ENCODE measurements at regions not wholly inside any gene's neighbourhood (a gene's known extent, or its start where the extent isn't known, plus 50 kb on each side); places are given as distances from the start of the nearest gene placed in this dataset.

DNA sequence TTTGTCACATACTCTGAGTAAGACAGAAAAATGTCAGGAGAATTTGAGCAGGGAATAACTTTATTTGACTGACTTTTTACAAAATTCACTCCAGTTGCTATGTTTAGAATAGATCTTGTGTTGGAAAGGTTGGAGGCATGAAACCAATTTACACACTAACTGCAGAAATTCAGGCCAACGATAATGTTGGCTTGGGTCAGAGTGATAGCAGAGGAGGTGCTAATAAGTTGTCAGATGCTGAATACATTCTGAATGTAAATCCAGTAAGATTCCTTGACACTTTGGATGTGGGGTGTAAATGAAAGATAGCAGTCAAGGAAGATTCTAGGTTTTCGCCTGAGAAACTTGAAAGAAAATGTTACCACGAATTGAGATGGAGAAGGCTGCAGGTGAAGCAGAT is 502.5 kb upstream of the GHITM start:
- Histone ChIP-seq H3K27me3 (ENCODE audit: control insufficient read depth in 3 of 3, insufficient read depth in 3 of 3, low read depth in 1 of 3, low read length in 3 of 3) (no peaks in the 10 kb centered on the region), H3K4me1 (ENCODE audit: control insufficient read depth in 2 of 2, insufficient read depth in 1 of 2, low read depth in 1 of 2, low read length in 2 of 2) (peaks cover 7 to 16% of the 10 kb centered on the region in 2 donors), H4K91ac (ENCODE audit: low read depth, low read length, poor library complexity) (no peak overlapping the region), H3K4ac (ENCODE audit: low read length) (no peak overlapping the region), H3K23ac (ENCODE audit: low read depth, low read length, poor library complexity) (no peak overlapping the region), H2BK12ac (ENCODE audit: low read length) (no peak overlapping the region), H3K79me1 (ENCODE audit: low read depth, low read length) (no peaks in the 10 kb centered on the region), H4K8ac (ENCODE audit: low read depth, low read length) (no peak overlapping the region), H3K4me2 (ENCODE audit: insufficient read depth, low read length, poor library complexity, severe bottlenecking) (no peak overlapping the region), H2BK15ac (ENCODE audit: low read length) (no peak overlapping the region), H2BK120ac (ENCODE audit: low read depth, low read length) (no peak overlapping the region), H3K14ac (ENCODE audit: low read length) (no peak overlapping the region), H3K18ac (ENCODE audit: low read length) (no peak overlapping the region), H3K4me3 (ENCODE audit: low read length in 2 of 2) (no peak overlapping the region), H3K27ac (replicated peaks; ENCODE audit: low read length) (no peak overlapping the region), H2BK5ac (ENCODE audit: low read length) (no peak overlapping the region), H2AK5ac (ENCODE audit: low read depth, low read length) (no peak overlapping the region), H3K9ac (ENCODE audit: low read depth, low read length, poor library complexity) (no peak overlapping the region), H3K36me3 (replicated peaks in 1 of 2; ENCODE audit: control insufficient read depth in 2 of 2, insufficient read depth in 2 of 2, low read length in 2 of 2) (no peaks in the 10 kb centered on the region), H3K9me3 (replicated peaks in 1 of 2; ENCODE audit: control insufficient read depth in 2 of 2, insufficient read depth in 1 of 2, low read depth in 1 of 2, low read length in 2 of 2) (no peaks in the 10 kb centered on the region), H2AFZ (ENCODE audit: low read length) (no peak overlapping the region)
- DNase-seq (ENCODE audit: low spot score) = no peak
- no CpG with 5 or more reads among the region's 3 CpGs for WGBS, 2 donors (ENCODE audit: extremely low coverage in 2 of 2, insufficient read length in 2 of 2, insufficient replicate concordance in 1 of 2)

DNA sequence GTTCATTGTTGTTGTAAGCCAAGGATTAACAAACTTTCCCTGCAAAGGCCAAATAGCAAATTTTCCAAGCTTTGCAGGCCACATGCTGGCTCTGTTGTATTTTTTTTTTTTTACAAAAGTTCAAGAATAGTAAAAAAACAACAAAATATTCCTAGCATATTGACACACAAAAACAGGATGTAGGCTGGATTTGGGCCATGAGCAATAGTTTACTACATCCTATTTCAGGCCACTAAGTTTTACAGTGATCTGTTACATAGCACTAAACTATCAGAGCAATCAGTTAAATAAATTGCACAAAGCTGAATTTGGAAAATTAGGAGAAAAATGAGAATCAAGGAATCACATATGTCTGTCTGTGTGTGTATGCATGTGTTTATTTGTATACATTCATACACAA is 491.8 kb upstream of the GHITM start:
- no peak overlapping the region for H3K27ac ChIP-seq (replicated peaks; ENCODE audit: low read length)
- H2BK15ac ChIP-seq (ENCODE audit: low read length) = no peak overlapping the region
- no peak overlapping the region for H3K4me3 ChIP-seq (ENCODE audit: low read length in 2 of 2)
- no peak overlapping the region for H2BK5ac ChIP-seq (ENCODE audit: low read length)
- no peak overlapping the region for H2BK12ac ChIP-seq (ENCODE audit: low read length)
- H3K36me3 ChIP-seq (replicated peaks in 1 of 2; ENCODE audit: control insufficient read depth in 2 of 2, insufficient read depth in 2 of 2, low read length in 2 of 2) = no peaks in the 10 kb centered on the region
- no peak overlapping the region for H3K4me2 ChIP-seq (ENCODE audit: insufficient read depth, low read length, poor library complexity, severe bottlenecking)
- H3K18ac ChIP-seq (ENCODE audit: low read length) = no peak overlapping the region
- DNase-seq (ENCODE audit: low spot score) = no peak
- no peak overlapping the region for H3K9ac ChIP-seq (ENCODE audit: low read depth, low read length, poor library complexity)
- no peak overlapping the region for H2AK5ac ChIP-seq (ENCODE audit: low read depth, low read length)
- H2AFZ ChIP-seq (ENCODE audit: low read length) = no peak overlapping the region
- no peak overlapping the region for H3K14ac ChIP-seq (ENCODE audit: low read length)
- no peaks in the 10 kb centered on the region for H3K9me3 ChIP-seq (replicated peaks in 1 of 2; ENCODE audit: control insufficient read depth in 2 of 2, insufficient read depth in 1 of 2, low read depth in 1 of 2, low read length in 2 of 2)
- peaks cover 0 to 2% of the 10 kb centered on the region in 2 donors for H3K4me1 ChIP-seq (ENCODE audit: control insufficient read depth in 2 of 2, insufficient read depth in 1 of 2, low read depth in 1 of 2, low read length in 2 of 2)
- no peak overlapping the region for H3K4ac ChIP-seq (ENCODE audit: low read length)
- H3K79me1 ChIP-seq (ENCODE audit: low read depth, low read length) = no peaks in the 10 kb centered on the region
- no peak overlapping the region for H4K8ac ChIP-seq (ENCODE audit: low read depth, low read length)
- H3K23ac ChIP-seq (ENCODE audit: low read depth, low read length, poor library complexity) = no peak overlapping the region
- no peaks in the 10 kb centered on the region for H3K27me3 ChIP-seq (ENCODE audit: control insufficient read depth in 3 of 3, insufficient read depth in 3 of 3, low read depth in 1 of 3, low read length in 3 of 3)
- no peak overlapping the region for H2BK120ac ChIP-seq (ENCODE audit: low read depth, low read length)
- no peak overlapping the region for H4K91ac ChIP-seq (ENCODE audit: low read depth, low read length, poor library complexity)

DNA sequence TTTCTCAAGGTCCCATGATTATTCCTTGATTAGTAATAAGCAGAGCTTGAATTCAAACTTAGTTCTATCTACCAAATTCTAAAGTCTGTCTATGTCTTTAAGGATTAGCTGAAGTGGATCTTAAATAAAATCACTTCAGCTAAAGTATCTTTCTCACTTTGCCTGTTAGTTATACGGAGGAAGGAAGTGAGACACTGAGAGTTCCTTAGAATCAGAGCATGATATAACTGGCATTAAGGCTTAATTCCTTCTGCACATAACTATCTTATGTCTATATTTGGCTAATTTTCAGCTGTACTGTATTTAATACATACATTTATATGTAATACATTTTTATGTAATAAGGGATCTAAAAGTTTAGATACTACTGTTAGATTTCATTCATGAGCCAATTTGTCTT is 491.1 kb upstream of the GHITM start:
- Histone ChIP-seq H3K18ac (ENCODE audit: low read length) (no peak overlapping the region), H4K91ac (ENCODE audit: low read depth, low read length, poor library complexity) (no peak overlapping the region), H3K9ac (ENCODE audit: low read depth, low read length, poor library complexity) (no peak overlapping the region), H3K4ac (ENCODE audit: low read length) (no peak overlapping the region), H2BK15ac (ENCODE audit: low read length) (no peak overlapping the region), H3K23ac (ENCODE audit: low read depth, low read length, poor library complexity) (no peak overlapping the region), H3K14ac (ENCODE audit: low read length) (no peak overlapping the region), H2AFZ (ENCODE audit: low read length) (no peak overlapping the region), H2BK12ac (ENCODE audit: low read length) (no peak overlapping the region), H3K27ac (replicated peaks; ENCODE audit: low read length) (no peak overlapping the region), H4K8ac (ENCODE audit: low read depth, low read length) (no peak overlapping the region), H2AK5ac (ENCODE audit: low read depth, low read length) (no peak overlapping the region), H3K9me3 (replicated peaks in 1 of 2; ENCODE audit: control insufficient read depth in 2 of 2, insufficient read depth in 1 of 2, low read depth in 1 of 2, low read length in 2 of 2) (no peaks in the 10 kb centered on the region), H3K4me1 (ENCODE audit: control insufficient read depth in 2 of 2, insufficient read depth in 1 of 2, low read depth in 1 of 2, low read length in 2 of 2) (peaks cover 0 to 2% of the 10 kb centered on the region in 2 donors), H3K4me2 (ENCODE audit: insufficient read depth, low read length, poor library complexity, severe bottlenecking) (no peak overlapping the region), H3K27me3 (ENCODE audit: control insufficient read depth in 3 of 3, insufficient read depth in 3 of 3, low read depth in 1 of 3, low read length in 3 of 3) (no peaks in the 10 kb centered on the region), H3K36me3 (replicated peaks in 1 of 2; ENCODE audit: control insufficient read depth in 2 of 2, insufficient read depth in 2 of 2, low read length in 2 of 2) (no peaks in the 10 kb centered on the region), H3K4me3 (ENCODE audit: low read length in 2 of 2) (no peak overlapping the region), H2BK120ac (ENCODE audit: low read depth, low read length) (no peak overlapping the region), H3K79me1 (ENCODE audit: low read depth, low read length) (no peaks in the 10 kb centered on the region), H2BK5ac (ENCODE audit: low read length) (no peak overlapping the region)
- DNase-seq (ENCODE audit: low spot score) = no peak
- no CpG with 5 or more reads among the region's 1 CpG for WGBS, 2 donors (ENCODE audit: extremely low coverage in 2 of 2, insufficient read length in 2 of 2, insufficient replicate concordance in 1 of 2)

DNA sequence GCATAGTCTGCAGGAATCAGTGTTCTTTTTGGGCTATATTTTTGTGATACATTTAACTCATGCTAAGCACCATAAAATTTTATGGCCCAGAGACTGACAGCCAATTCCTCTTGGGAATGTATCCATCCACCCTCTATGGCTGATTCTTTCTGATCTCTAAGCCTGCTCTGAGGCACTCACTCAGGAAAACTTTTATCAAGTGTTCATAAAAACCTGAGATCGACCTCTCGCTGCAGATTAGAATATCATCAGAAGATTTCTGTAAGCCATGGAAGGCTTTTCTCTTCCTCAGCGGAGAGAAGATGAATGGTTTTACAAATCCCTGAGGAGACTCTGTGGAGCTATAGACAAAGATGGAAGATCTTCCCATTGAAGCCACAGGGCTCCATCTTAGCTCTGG is 489.8 kb upstream of the GHITM start:
- no peak overlapping the region for H4K8ac ChIP-seq (ENCODE audit: low read depth, low read length)
- no peak overlapping the region for H3K9ac ChIP-seq (ENCODE audit: low read depth, low read length, poor library complexity)
- H2BK15ac ChIP-seq (ENCODE audit: low read length) = no peak overlapping the region
- no peak overlapping the region for H3K18ac ChIP-seq (ENCODE audit: low read length)
- no peaks in the 10 kb centered on the region for H3K27me3 ChIP-seq (ENCODE audit: control insufficient read depth in 3 of 3, insufficient read depth in 3 of 3, low read depth in 1 of 3, low read length in 3 of 3)
- H3K14ac ChIP-seq (ENCODE audit: low read length) = no peak overlapping the region
- DNase-seq (ENCODE audit: low spot score) = no peak
- no peak overlapping the region for H2AK5ac ChIP-seq (ENCODE audit: low read depth, low read length)
- no peaks in the 10 kb centered on the region for H3K79me1 ChIP-seq (ENCODE audit: low read depth, low read length)
- no peak overlapping the region for H3K23ac ChIP-seq (ENCODE audit: low read depth, low read length, poor library complexity)
- no peak overlapping the region for H3K4me3 ChIP-seq (ENCODE audit: low read length in 2 of 2)
- no peaks in the 10 kb centered on the region for H3K36me3 ChIP-seq (replicated peaks in 1 of 2; ENCODE audit: control insufficient read depth in 2 of 2, insufficient read depth in 2 of 2, low read length in 2 of 2)
- H4K91ac ChIP-seq (ENCODE audit: low read depth, low read length, poor library complexity) = no peak overlapping the region
- no peak overlapping the region for H3K4ac ChIP-seq (ENCODE audit: low read length)
- H3K4me1 ChIP-seq (ENCODE audit: control insufficient read depth in 2 of 2, insufficient read depth in 1 of 2, low read depth in 1 of 2, low read length in 2 of 2) = peaks cover 0 to 2% of the 10 kb centered on the region in 2 donors
- no peak overlapping the region for H3K27ac ChIP-seq (replicated peaks; ENCODE audit: low read length)
- no peaks in the 10 kb centered on the region for H3K9me3 ChIP-seq (replicated peaks in 1 of 2; ENCODE audit: control insufficient read depth in 2 of 2, insufficient read depth in 1 of 2, low read depth in 1 of 2, low read length in 2 of 2)
- H2BK5ac ChIP-seq (ENCODE audit: low read length) = no peak overlapping the region
- H2BK12ac ChIP-seq (ENCODE audit: low read length) = no peak overlapping the region
- H2BK120ac ChIP-seq (ENCODE audit: low read depth, low read length) = no peak overlapping the region
- no CpG with 5 or more reads among the region's 3 CpGs for WGBS, 2 donors (ENCODE audit: extremely low coverage in 2 of 2, insufficient read length in 2 of 2, insufficient replicate concordance in 1 of 2)
- peak overlapping the region; percentile 46 for H2AFZ ChIP-seq (ENCODE audit: low read length)
- H3K4me2 ChIP-seq (ENCODE audit: insufficient read depth, low read length, poor library complexity, severe bottlenecking) = no peak overlapping the region
